Neural crest cell (in vitro differentiated cells): ENCODE measurements at regions not wholly inside any gene's neighbourhood (a gene's known extent, or its start where the extent isn't known, plus 50 kb on each side); places are given as distances from the start of the nearest gene placed in this dataset.

ENCODE experiments used
- DNase-seq: peaks from one replicate; pipeline ENCODE4 v3.0.0; 2021; ENCODE audit warnings: low read depth, mixed read lengths, low spot score
- H3K27ac Mint-ChIP-seq: one replicate; pipeline ENCODE4 v1.8.0; 2021; ENCODE audit warnings: mild to moderate bottlenecking, mixed read lengths; ENCODE audit not compliant: unreplicated experiment
- H3K27me3 Mint-ChIP-seq: 2 replicates; pipeline ENCODE4 v1.8.0; 2021; ENCODE audit warnings: low read depth, mild to moderate bottlenecking, mixed read lengths
- H3K36me3 Mint-ChIP-seq: 2 replicates; pipeline ENCODE4 v1.8.0; 2021; ENCODE audit warnings: low read depth, mild to moderate bottlenecking, mixed read lengths
- H3K4me1 Mint-ChIP-seq: 2 replicates; pipeline ENCODE4 v1.8.0; 2021; ENCODE audit warnings: mixed read lengths
- H3K4me3 Mint-ChIP-seq: one replicate; pipeline ENCODE4 v1.8.0; 2021; ENCODE audit warnings: mild to moderate bottlenecking, mixed read lengths
- H3K9me3 Mint-ChIP-seq: 2 replicates; pipeline ENCODE4 v1.8.0; 2021; ENCODE audit warnings: mixed read lengths
- CTCF ChIP-seq: fragments of 200-600 bp; sonication (generic); conservative IDR thresholded peaks from 2 replicates; pipeline ENCODE4 v1.5.0; 2021; ENCODE audit warnings: antibody characterized with exemption, mild to moderate bottlenecking

GRCh38 chr6:121607721-121608120 lies 172.3 kb downstream of the GJA1 start:
- H3K36me3 Mint-ChIP-seq, result no peaks in the 10 kb centered on the region
- no peak overlapping the region for H3K27ac Mint-ChIP-seq
- DNase-seq, result no peak
- H3K9me3 Mint-ChIP-seq, result no peaks in the 10 kb centered on the region
- no peak for TF ChIP-seq CTCF
- no peak overlapping the region for H3K4me3 Mint-ChIP-seq
- no peaks in the 10 kb centered on the region for H3K4me1 Mint-ChIP-seq
- no peaks in the 10 kb centered on the region for H3K27me3 Mint-ChIP-seq

- no peaks in the 10 kb centered on the region for H3K9me3 Mint-ChIP-seq
- no peak for TF ChIP-seq CTCF
- H3K27me3 Mint-ChIP-seq, result no peaks in the 10 kb centered on the region
- no peaks in the 10 kb centered on the region for H3K4me1 Mint-ChIP-seq
- H3K4me3 Mint-ChIP-seq, result no peak overlapping the region
- no peak for DNase-seq
- no peaks in the 10 kb centered on the region for H3K36me3 Mint-ChIP-seq
- H3K27ac Mint-ChIP-seq, result no peak overlapping the region
Observed at GRCh38 chr6:121608270-121608669, 172.8 kb downstream of the GJA1 start.

DNA sequence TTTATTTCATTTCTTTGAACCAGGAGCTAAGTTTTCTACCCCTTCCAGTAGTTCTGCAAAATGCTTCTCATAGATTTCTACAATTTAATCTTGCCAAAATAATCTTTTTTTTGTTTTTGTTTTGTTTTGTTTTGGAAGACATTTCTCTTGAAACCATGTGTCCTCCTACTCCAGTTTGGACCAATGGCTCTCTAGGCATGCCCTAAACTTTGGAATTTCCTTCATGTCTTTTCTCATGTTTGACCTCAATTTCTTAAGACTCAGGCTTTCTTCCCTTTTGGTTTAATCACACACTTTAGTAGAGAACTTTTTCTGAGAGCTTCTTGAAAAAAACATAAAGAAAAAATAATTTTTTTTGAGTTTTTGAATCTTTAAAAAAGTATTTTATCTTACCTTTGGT lies 173.8 kb downstream of the GJA1 start:
- Mint-ChIP-seq H3K36me3 (no peaks in the 10 kb centered on the region), H3K4me3 (no peak overlapping the region), H3K27ac (no peak overlapping the region), H3K4me1 (no peaks in the 10 kb centered on the region), H3K9me3 (no peaks in the 10 kb centered on the region), H3K27me3 (peaks cover 1% of the 10 kb centered on the region)
- DNase-seq, result no peak
- TF ChIP-seq CTCF, result no peak

GRCh38 chr6:121612927-121613326 lies 177.5 kb downstream of the GJA1 start:
- Mint-ChIP-seq H3K4me3 (no peak overlapping the region), H3K27ac (no peak overlapping the region), H3K36me3 (no peaks in the 10 kb centered on the region), H3K4me1 (no peaks in the 10 kb centered on the region), H3K9me3 (no peaks in the 10 kb centered on the region), H3K27me3 (peaks cover 2% of the 10 kb centered on the region)
- TF ChIP-seq CTCF, result no peak
- DNase-seq, result no peak

DNA sequence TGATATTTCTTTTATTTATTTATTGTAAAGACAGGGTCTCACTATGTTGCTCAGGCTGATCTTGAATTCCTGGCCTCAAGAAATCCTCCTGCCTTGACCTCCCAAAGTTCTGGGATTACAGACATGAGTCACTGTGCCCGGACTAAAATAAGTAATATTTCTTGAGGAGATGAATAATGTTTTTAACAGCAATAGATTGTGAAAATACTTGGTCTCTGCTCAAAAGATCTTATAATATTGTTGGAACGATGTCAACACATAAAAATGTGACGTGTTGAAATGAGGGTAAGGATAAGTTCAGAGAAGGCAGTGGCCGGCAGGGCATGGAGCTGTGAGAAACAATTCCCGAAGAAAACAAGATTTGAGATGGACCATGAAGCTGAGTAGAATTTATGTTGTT lies 178.7 kb downstream of the GJA1 start:
- Mint-ChIP-seq H3K36me3 (no peaks in the 10 kb centered on the region), H3K4me3 (no peak overlapping the region), H3K9me3 (no peaks in the 10 kb centered on the region), H3K27me3 (peaks cover 2% of the 10 kb centered on the region), H3K27ac (no peak overlapping the region), H3K4me1 (no peaks in the 10 kb centered on the region)
- no peak for DNase-seq
- TF ChIP-seq CTCF, result no peak

DNA sequence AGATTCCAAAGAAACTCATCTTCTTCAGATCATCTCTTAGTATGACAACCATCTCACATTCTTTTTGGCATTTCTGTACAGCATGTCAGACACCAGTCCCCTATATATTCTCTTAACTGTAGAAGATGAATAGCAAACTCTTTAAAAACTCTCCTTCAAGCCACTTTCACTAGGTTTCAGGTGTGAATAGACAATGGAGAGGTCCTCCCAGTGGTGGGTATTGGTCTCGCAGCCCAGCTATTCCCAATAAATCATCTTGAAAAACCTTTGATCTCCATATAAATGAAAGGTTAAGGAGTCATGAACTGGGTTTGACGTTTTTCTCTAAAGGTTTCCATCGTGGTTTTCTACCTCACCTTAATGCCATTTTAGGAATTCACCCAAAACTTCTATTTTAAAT lies 180.0 kb downstream of the GJA1 start:
- no peaks in the 10 kb centered on the region for H3K36me3 Mint-ChIP-seq
- no peak overlapping the region for H3K27ac Mint-ChIP-seq
- no peak for DNase-seq
- no peaks in the 10 kb centered on the region for H3K4me1 Mint-ChIP-seq
- no peaks in the 10 kb centered on the region for H3K9me3 Mint-ChIP-seq
- TF ChIP-seq CTCF, result peak; percentile 46
- H3K4me3 Mint-ChIP-seq, result no peak overlapping the region
- peaks cover 2% of the 10 kb centered on the region for H3K27me3 Mint-ChIP-seq
